ENCODE measurements at regions not wholly inside any gene's neighbourhood (a gene's known extent, or its start where the extent isn't known, plus 50 kb on each side); places are given as distances from the start of the nearest gene placed in this dataset.
A peak's percentile ranks its signal among the peaks of the same experiment; 100 is the strongest.
"Not testable (repeated sequence)": the region's sequence is repeated elsewhere in the genome, so short reads cannot be mapped to it uniquely, and the experiment has no call there.

DNA sequence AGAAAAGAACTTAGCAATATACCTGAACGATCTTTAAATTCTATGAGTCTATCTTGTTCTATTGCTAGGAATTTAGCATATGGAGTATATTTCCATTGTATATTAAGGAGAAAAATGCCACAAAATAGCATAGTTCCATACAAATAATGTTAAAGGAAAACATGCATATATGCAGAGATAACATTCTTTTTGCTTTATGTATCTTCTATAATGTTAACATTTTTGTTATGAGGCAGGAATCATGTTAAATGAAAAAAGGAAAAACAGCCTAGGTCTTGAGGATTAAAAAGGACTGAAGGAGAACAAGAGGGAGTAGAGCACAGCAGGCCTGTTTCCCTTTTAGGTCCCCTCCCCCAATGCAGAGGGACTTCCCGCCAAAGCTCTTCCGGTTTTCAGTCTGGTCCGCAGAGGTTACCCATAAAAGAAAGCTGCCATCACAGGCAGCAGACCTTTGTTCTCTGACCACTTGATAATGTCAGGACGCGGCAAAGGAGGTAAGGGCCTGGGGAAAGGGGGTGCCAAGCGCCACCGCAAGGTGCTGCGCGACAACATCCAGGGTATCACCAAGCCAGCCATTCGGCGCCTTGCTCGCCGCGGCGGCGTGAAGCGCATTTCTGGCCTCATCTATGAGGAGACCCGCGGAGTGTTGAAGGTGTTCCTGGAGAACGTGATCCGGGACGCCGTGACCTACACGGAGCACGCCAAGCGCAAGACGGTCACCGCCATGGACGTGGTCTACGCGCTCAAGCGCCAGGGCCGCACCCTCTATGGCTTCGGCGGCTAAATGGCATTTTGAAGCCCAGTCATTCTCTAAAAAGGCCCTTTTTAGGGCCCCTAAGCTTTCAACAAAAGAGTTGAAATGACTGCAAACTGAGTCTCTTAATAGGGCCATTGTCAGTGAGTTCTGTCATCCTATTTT lies 108.4 kb upstream of the PRSS16 start:
- no peak for TF ChIP-seq CTCF (IDR thresholded peaks at IDR 0.05; ENCODE audit: insufficient read depth, low read depth, low read length, missing control alignments)
- peak; percentile 97 for DNase-seq (ENCODE audit: low read depth)
- H3K4me3 ChIP-seq (ENCODE audit: low read depth, low read length) = peak overlapping the region; percentile 87

DNA sequence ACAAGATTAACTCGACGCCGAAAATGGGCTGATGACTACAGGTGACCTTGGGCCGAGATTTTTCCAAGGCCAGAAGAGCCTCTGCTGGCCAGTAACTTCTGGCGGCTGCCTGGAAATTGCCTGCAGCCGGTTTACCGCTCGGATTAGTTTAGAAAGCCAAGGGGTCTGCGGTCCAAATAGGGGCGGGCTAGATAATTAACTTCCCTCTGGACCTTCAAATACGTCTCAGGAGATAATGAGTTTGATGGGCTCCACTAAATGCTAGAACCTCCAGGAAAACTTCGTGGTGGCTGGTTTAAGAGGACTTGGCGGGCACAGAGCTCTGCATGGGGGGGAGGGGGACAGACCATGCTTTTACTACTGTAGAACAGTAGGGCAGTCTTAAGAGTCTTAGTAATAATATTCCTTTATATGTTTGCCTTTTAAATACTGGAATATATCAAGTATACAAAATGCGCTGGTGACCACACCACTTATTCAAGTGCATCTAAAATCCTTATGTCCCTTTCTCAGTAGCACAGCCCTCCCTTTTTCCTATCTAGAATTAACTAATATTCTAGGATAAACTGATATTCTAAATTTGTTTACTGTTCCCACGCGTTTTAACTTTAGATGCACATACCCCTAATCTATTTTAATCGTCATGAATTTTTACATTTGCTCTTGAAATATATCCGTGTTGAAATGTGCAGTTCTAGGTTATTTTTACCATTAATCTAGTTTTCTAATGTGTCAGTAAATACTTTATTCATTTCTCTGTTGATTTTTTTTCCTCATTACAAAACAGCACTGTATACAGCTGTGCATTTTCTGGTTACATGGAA lies 107.5 kb upstream of the PRSS16 start:
- TF ChIP-seq CTCF (IDR thresholded peaks at IDR 0.05; ENCODE audit: insufficient read depth, low read depth, low read length, missing control alignments) = no peak
- H3K4me3 ChIP-seq (ENCODE audit: low read depth, low read length) = peak overlapping the region; percentile 87
- DNase-seq (ENCODE audit: low read depth) = peak; percentile 84

- peak overlapping the region; percentile 87 for H3K4me3 ChIP-seq (ENCODE audit: low read depth, low read length)
- DNase-seq (ENCODE audit: low read depth) = no peak
- TF ChIP-seq CTCF (IDR thresholded peaks at IDR 0.05; ENCODE audit: insufficient read depth, low read depth, low read length, missing control alignments) = no peak
These were observed 106.4 kb upstream of the PRSS16 start for GRCh38 chr6:27140999-27141528.

GRCh38 chr6:27141529-27142015 lies 105.9 kb upstream of the PRSS16 start:
- DNase-seq (ENCODE audit: low read depth) = no peak
- peak overlapping the region; percentile 87 for H3K4me3 ChIP-seq (ENCODE audit: low read depth, low read length)
- no peak for TF ChIP-seq CTCF (IDR thresholded peaks at IDR 0.05; ENCODE audit: insufficient read depth, low read depth, low read length, missing control alignments)

- H3K4me3 ChIP-seq (ENCODE audit: low read depth, low read length) = peak overlapping the region; percentile 87
- not testable (repeated sequence) for DNase-seq (ENCODE audit: low read depth)
These were observed 104.5 kb upstream of the PRSS16 start for GRCh38 chr6:27143020-27143388.

- peak overlapping the region; percentile 87 for H3K4me3 ChIP-seq (ENCODE audit: low read depth, low read length)
- DNase-seq (ENCODE audit: low read depth) = no peak
- TF ChIP-seq CTCF (IDR thresholded peaks at IDR 0.05; ENCODE audit: insufficient read depth, low read depth, low read length, missing control alignments) = no peak
These were observed 104.0 kb upstream of the PRSS16 start for GRCh38 chr6:27143474-27144026.

- no peak for TF ChIP-seq CTCF (IDR thresholded peaks at IDR 0.05; ENCODE audit: insufficient read depth, low read depth, low read length, missing control alignments)
- peak; percentile 52 for DNase-seq (ENCODE audit: low read depth)
- H3K4me3 ChIP-seq (ENCODE audit: low read depth, low read length) = peak overlapping the region; percentile 87
These were observed 102.8 kb upstream of the PRSS16 start for GRCh38 chr6:27144740-27145079.

All from GM12865 (cell line).